ENCODE measurements at regions not wholly inside any gene's neighbourhood (a gene's known extent, or its start where the extent isn't known, plus 50 kb on each side); places are given as distances from the start of the nearest gene placed in this dataset.

- TF ChIP-seq, protein P1, sequence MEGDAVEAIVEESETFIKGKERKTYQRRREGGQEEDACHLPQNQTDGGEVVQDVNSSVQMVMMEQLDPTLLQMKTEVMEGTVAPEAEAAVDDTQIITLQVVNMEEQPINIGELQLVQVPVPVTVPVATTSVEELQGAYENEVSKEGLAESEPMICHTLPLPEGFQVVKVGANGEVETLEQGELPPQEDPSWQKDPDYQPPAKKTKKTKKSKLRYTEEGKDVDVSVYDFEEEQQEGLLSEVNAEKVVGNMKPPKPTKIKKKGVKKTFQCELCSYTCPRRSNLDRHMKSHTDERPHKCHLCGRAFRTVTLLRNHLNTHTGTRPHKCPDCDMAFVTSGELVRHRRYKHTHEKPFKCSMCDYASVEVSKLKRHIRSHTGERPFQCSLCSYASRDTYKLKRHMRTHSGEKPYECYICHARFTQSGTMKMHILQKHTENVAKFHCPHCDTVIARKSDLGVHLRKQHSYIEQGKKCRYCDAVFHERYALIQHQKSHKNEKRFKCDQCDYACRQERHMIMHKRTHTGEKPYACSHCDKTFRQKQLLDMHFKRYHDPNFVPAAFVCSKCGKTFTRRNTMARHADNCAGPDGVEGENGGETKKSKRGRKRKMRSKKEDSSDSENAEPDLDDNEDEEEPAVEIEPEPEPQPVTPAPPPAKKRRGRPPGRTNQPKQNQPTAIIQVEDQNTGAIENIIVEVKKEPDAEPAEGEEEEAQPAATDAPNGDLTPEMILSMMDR (IDR thresholded peaks at IDR 0.05; ENCODE audit: extremely low read depth, insufficient read depth, missing control alignments), result no peak
- in situ Hi-C loops (cut with MboI; ENCODE audit: low pct_unique_long_range_greater_than_20kb, low sequenced_read_pairs, unreplicated experiment), result no loop called here
- no peak for DNase-seq (ENCODE audit: low spot score)
Observed at GRCh38 chr6:133715270-133715669, 173.6 kb upstream of the TCF21 start.

DNA sequence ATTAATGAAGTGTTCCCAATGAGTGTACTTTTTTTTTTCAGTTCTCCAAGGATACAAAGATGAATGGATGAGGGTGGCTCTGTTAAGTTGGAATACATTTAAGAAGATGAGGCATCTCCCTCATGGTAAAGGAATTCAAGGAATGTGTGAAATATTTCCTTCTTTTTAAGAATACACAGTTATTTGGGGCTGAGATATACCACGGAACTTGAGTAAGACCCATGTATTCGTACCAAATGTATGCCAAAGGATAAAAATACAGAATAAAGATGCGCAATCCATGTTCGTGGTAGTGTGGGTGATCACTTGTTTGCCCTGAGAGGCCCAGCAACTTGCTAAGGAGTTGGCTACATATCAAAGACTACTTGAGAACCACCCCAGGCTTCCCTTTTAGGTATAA lies 164.2 kb upstream of the TCF21 start:
- DNase-seq (ENCODE audit: low spot score), result no peak
- TF ChIP-seq, protein P1 (IDR thresholded peaks at IDR 0.05; ENCODE audit: extremely low read depth, insufficient read depth, missing control alignments), result no peak
- in situ Hi-C loops (cut with MboI; ENCODE audit: low pct_unique_long_range_greater_than_20kb, low sequenced_read_pairs, unreplicated experiment), result no loop called here

DNA sequence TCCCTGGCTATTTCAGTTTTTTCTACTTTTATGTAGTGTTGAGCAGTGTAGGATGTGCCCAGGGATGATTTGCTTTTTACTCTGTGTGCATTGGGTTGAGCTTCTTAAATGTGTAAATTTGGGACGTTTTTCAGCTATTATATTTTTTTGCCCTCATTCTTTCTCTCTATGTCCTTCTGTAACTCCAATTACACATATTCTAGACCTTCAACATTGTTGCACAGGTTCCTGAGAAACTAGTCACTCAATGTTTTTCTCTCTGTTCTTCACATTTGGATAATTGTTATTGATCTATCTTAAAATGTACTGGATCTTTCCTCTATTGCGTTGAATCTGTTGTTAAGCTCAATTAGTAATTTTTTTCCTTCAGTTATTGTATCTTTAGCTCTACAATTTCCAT lies 162.7 kb upstream of the TCF21 start:
- TF ChIP-seq, protein P1 (IDR thresholded peaks at IDR 0.05; ENCODE audit: extremely low read depth, insufficient read depth, missing control alignments), result no peak
- no peak for DNase-seq (ENCODE audit: low spot score)
- in situ Hi-C loops (cut with MboI; ENCODE audit: low pct_unique_long_range_greater_than_20kb, low sequenced_read_pairs, unreplicated experiment), result no loop called here

DNA sequence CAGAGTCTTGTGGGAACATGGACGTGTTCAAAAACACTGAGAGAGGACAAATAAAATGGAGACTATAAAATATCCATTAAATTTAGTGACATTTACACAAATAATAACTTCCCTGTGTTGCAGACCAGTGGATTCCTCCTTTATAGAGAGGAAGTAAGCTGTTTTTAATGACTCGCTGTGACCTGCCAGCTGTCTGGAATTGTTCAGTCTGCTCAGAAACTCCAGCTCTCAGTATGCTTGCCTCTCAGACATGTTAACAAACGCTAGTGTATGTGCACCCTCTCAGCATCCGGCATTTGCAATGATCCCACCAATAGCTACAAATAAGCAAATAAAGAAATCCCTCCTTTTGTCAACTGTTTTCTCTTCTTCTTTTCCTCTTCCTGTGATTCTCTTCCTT lies 158.0 kb upstream of the TCF21 start:
- DNase-seq (ENCODE audit: low spot score), result no peak
- in situ Hi-C loops (cut with MboI; ENCODE audit: low pct_unique_long_range_greater_than_20kb, low sequenced_read_pairs, unreplicated experiment), result no loop called here
- TF ChIP-seq, protein P1 (IDR thresholded peaks at IDR 0.05; ENCODE audit: extremely low read depth, insufficient read depth, missing control alignments), result no peak

GRCh38 chr6:133740218-133740617 lies 148.7 kb upstream of the TCF21 start:
- TF ChIP-seq, protein P1 (IDR thresholded peaks at IDR 0.05; ENCODE audit: extremely low read depth, insufficient read depth, missing control alignments), result no peak
- no peak for DNase-seq (ENCODE audit: low spot score)
- in situ Hi-C loops (cut with MboI; ENCODE audit: low pct_unique_long_range_greater_than_20kb, low sequenced_read_pairs, unreplicated experiment), result no loop called here

DNA sequence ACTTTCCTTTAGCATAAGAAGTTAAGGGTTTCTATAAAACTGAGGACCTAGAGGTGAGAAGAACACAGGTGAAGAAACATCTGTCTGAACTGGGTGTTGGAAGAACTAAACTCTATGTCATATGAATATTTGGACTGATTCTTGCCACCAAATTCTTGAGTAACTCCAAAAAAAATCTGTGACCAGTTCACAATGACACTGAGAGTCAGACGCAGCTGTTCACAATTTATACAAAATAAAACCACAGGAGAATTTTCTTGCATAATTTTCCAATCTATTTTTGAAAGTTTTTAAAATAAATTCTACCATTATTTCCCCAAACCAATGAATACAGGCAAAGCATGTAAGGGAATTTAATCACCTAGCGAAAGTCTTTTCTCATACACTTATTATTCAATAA lies 148.1 kb upstream of the TCF21 start:
- in situ Hi-C loops (cut with MboI; ENCODE audit: low pct_unique_long_range_greater_than_20kb, low sequenced_read_pairs, unreplicated experiment), result no loop called here
- DNase-seq (ENCODE audit: low spot score), result no peak
- TF ChIP-seq, protein P1 (IDR thresholded peaks at IDR 0.05; ENCODE audit: extremely low read depth, insufficient read depth, missing control alignments), result no peak

- TF ChIP-seq, protein P1 (IDR thresholded peaks at IDR 0.05; ENCODE audit: extremely low read depth, insufficient read depth, missing control alignments), result no peak
- DNase-seq (ENCODE audit: low spot score), result no peak
- in situ Hi-C loops (cut with MboI; ENCODE audit: low pct_unique_long_range_greater_than_20kb, low sequenced_read_pairs, unreplicated experiment), result no loop called here
Observed at GRCh38 chr6:133741375-133741861, 147.5 kb upstream of the TCF21 start.
